ENCODE measurements at regions not wholly inside any gene's neighbourhood (a gene's known extent, or its start where the extent isn't known, plus 50 kb on each side); places are given as distances from the start of the nearest gene placed in this dataset.
A peak's percentile ranks its signal among the peaks of the same experiment; 100 is the strongest.

GRCh38 chr5:123856766-123857165 is 344.8 kb downstream of the CSNK1G3 start:
- no peak overlapping the region for H3K27ac ChIP-seq (ENCODE audit: extremely low read depth, low read depth, low read length)
- ChIA-PET CTCF (interaction anchor here (0.7 kb wide), 1 partner anchor 891 kb away, joined by 3 read pairs; no protein-coding TSS in a partner anchor), POLR2A (no interaction called here)
- no peaks in the 10 kb centered on the region for H3K9me3 ChIP-seq (ENCODE audit: control insufficient read depth, insufficient read depth, low read depth, low read length)
- TF ChIP-seq BCL11A (tag by site-specific recombination; IDR thresholded peaks at IDR 0.05; ENCODE audit: low read depth) = no peak
- TF ChIP-seq ZBTB11 (tag by site-specific recombination; conservative IDR thresholded peaks at IDR 0.05; ENCODE audit: low read depth) = no peak
- TF ChIP-seq PRDM6 (tag by site-specific recombination; IDR thresholded peaks at IDR 0.05) = no peak
- no peak for TF ChIP-seq ZNF510 (tag by site-specific recombination; IDR thresholded peaks at IDR 0.05; ENCODE audit: insufficient replicate concordance)
- TF ChIP-seq ZNF654 (tag by site-specific recombination; IDR thresholded peaks at IDR 0.05; ENCODE audit: low read depth) = no peak
- TF ChIP-seq ZNF626 (tag by site-specific recombination; IDR thresholded peaks at IDR 0.05) = no peak
- TF ChIP-seq ZNF324 (tag by site-specific recombination; IDR thresholded peaks at IDR 0.05) = no peak
- TF ChIP-seq SCRT2 (tag by site-specific recombination; IDR thresholded peaks at IDR 0.05) = no peak
- TF ChIP-seq ZNF843 (tag by site-specific recombination; IDR thresholded peaks at IDR 0.05) = no peak
- TF ChIP-seq ZFHX2 (tag by site-specific recombination; conservative IDR thresholded peaks at IDR 0.05) = no peak
- TF ChIP-seq ZNF24 (tag by site-specific recombination; IDR thresholded peaks at IDR 0.05) = no peak
- no peak for TF ChIP-seq ZNF423 (tag by site-specific recombination; IDR thresholded peaks at IDR 0.05)
- no peak for TF ChIP-seq IKZF3 (tag by site-specific recombination; IDR thresholded peaks at IDR 0.05)
- TF ChIP-seq ELK4 (IDR thresholded peaks at IDR 0.05; ENCODE audit: borderline replicate concordance, low read depth, low read length) = no peak
- TF ChIP-seq TSHZ1 (tag by site-specific recombination; IDR thresholded peaks at IDR 0.05; ENCODE audit: borderline replicate concordance) = no peak
- TF ChIP-seq ZNF548 (tag by site-specific recombination; IDR thresholded peaks at IDR 0.05) = no peak
- no peaks in the 10 kb centered on the region for H3K4me1 ChIP-seq (ENCODE audit: control insufficient read depth, insufficient read depth, low read length)
- no peaks in the 10 kb centered on the region for H3K36me3 ChIP-seq (ENCODE audit: control insufficient read depth in 2 of 2, insufficient read depth in 1 of 2, low read length in 2 of 2)
- H3K4me3 ChIP-seq (ENCODE audit: low read depth, low read length) = no peak overlapping the region

- CTCF ChIA-PET = no interaction called here
- Histone ChIP-seq H3K4me1 (ENCODE audit: control insufficient read depth, insufficient read depth, low read length) (no peaks in the 10 kb centered on the region), H3K27ac (ENCODE audit: extremely low read depth, low read depth, low read length) (no peak overlapping the region), H3K9me3 (ENCODE audit: control insufficient read depth, insufficient read depth, low read depth, low read length) (no peaks in the 10 kb centered on the region; the same call in 1 of the 2 replicates), H3K36me3 (ENCODE audit: control insufficient read depth in 2 of 2, insufficient read depth in 1 of 2, low read length in 2 of 2) (no peaks in the 10 kb centered on the region), H3K4me3 (ENCODE audit: low read depth, low read length) (no peak overlapping the region)
- 0 out of 2 replicates have a peak, but pooled peaks have one; percentile 17 for TF ChIP-seq ZBTB17 (tag by site-specific recombination; IDR thresholded peaks at IDR 0.05)
- no peak for TF ChIP-seq ZNF501 (tag by site-specific recombination; IDR thresholded peaks at IDR 0.05)
- POLR2A ChIA-PET = no interaction called here
Observed at GRCh38 chr5:123855609-123856008, 343.6 kb downstream of the CSNK1G3 start.

All from HEK293 (cell line).